ENCODE measurements at regions not wholly inside any gene's neighbourhood (a gene's known extent, or its start where the extent isn't known, plus 50 kb on each side); places are given as distances from the start of the nearest gene placed in this dataset.
A peak's percentile ranks its signal among the peaks of the same experiment; 100 is the strongest.

GRCh38 chr18:33866386-33866785 is 288.4 kb downstream of the ASXL3 start:
- no peak for DNase-seq (ENCODE audit: low read depth in 2 of 3, low spot score in 1 of 3)

- DNase-seq (ENCODE audit: low read depth in 2 of 3, low spot score in 1 of 3) = no peak
Measured at GRCh38 chr18:33863912-33864311, 285.9 kb downstream of the ASXL3 start.

DNA sequence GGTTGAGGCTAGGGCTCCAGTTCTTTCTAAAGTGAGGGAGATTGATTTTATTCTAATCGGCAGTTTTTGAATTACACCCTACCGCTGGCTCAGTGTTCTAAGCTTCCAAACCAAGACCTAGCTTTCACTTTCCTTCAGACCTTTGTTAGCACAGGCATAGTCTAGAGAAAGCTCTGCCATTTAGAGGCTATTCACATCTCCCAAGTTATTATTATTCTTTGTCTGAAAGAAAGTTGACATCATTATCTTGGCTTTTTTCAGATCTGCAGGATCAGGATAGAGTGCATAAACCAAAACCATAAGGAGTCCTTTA is 276.8 kb downstream of the ASXL3 start:
- DNase-seq (ENCODE audit: low read depth in 2 of 3, low spot score in 1 of 3) = no peak

DNA sequence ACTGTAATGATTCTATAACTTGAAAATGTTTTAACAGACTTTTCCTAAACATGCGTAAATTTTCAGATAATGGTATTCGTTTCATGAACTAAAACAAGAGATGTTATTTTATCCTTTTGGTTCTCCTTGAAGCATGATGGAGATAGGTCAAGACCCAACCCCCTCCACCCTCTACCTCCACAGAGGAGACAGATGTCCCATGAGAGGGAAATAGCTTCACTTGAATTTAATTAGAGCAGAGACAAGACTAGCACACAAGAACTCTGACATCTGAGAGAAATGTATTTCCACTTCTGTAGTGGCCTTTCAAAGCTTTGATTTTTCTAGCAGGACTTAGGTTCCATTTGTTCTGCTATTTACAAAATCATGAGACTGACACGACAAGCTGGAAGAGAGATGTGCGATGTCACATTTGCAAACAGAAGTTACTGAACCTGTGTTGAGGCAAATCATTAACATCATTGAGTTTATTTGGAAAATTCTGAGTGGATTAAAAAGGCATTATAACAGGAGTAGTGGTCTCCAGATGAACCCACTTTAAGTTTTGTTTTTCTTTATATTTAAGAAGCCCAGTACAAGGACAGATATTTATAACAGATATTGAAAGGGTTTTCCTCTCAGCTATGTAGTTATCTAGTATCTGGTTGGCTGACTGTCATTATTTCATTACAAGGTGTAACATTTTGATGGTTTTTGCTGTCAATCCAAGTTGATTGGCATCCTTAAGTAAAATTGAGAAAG is 276.2 kb downstream of the ASXL3 start:
- no peak for DNase-seq (ENCODE audit: low read depth in 2 of 3, low spot score in 1 of 3)

- DNase-seq (ENCODE audit: low read depth in 2 of 3, low spot score in 1 of 3) = no peak
Measured at GRCh38 chr18:33853187-33853586, 275.2 kb downstream of the ASXL3 start.

GRCh38 chr18:33851546-33852078 is 273.6 kb downstream of the ASXL3 start:
- no peak for DNase-seq (ENCODE audit: low read depth in 2 of 3, low spot score in 1 of 3)

DNA sequence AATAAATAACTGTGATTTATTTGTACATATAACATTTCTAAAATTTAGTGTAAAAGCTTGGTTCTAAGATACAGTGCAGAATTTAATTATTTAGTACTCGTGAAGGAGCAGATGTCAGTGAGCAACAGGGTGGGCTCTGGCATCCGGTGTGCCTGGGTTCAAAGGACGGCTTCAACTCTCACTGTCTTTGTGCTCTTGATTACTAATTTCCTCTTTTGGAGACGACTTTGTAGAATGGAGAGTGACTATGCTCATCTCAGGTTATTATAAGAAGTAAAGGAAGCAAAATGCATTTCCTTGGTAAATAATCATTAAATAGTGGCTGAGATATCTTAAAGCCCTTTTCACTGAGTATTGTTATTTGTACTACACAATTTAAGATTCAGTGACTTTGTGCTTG is 271.7 kb downstream of the ASXL3 start:
- no peak for DNase-seq (ENCODE audit: low read depth in 2 of 3, low spot score in 1 of 3)

GRCh38 chr18:33844232-33844631 is 266.2 kb downstream of the ASXL3 start:
- DNase-seq (ENCODE audit: low read depth in 2 of 3, low spot score in 1 of 3) = no peak

DNA sequence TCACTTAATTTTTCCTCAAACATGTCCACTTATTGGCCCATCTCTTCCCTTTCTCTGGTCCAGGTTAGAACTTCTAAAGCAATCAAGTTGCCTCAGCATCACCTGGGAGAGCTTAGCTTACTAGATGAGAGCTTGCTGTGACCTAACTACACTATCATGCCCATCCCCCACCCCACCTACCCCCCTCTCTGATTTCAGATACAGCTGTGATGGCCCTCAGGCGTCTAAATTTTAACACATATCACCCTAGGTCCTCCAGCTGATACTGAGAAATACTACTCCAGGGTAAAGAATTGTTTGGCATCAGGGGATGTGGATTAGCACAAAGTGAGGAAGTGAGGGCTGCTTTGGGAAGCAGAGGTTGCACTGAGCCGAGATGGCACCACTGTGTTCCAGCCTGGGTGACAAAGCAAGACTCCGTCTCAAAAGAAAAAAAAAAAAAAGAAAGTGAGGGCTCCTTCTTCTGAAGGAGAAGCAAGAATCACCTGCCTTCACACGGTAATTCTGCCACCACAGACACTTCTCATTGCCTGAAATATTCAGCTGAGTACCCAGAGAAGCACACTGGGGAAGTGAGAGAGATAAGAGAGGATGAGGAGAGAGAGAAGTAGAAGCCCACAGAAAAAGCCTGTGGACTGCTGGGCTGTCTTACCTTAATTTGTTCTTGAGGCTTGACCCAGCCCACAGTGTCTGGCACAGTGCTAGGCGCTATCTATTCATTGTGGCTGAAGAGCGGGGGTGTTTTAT is 263.4 kb downstream of the ASXL3 start:
- DNase-seq (ENCODE audit: low read depth in 2 of 3, low spot score in 1 of 3) = no peak

DNA sequence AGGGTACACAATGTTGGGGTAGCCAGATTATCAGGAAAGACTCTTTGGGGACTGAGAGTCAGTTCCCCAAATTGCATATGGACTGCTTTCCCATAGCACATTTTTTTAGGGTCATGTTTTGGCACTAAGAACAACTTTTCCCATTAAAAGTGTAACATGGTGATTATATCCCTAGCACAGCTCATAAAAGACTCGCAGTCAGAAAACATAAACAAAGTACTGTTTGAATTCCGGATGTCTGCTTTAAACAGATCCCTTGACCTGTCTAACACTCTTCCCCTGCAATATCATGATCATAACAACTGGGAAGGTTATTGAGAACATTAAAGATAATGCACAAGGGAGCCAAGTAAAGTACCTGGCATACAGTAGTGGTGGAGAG is 262.2 kb downstream of the ASXL3 start:
- no peak for DNase-seq (ENCODE audit: low read depth in 2 of 3, low spot score in 1 of 3)

DNA sequence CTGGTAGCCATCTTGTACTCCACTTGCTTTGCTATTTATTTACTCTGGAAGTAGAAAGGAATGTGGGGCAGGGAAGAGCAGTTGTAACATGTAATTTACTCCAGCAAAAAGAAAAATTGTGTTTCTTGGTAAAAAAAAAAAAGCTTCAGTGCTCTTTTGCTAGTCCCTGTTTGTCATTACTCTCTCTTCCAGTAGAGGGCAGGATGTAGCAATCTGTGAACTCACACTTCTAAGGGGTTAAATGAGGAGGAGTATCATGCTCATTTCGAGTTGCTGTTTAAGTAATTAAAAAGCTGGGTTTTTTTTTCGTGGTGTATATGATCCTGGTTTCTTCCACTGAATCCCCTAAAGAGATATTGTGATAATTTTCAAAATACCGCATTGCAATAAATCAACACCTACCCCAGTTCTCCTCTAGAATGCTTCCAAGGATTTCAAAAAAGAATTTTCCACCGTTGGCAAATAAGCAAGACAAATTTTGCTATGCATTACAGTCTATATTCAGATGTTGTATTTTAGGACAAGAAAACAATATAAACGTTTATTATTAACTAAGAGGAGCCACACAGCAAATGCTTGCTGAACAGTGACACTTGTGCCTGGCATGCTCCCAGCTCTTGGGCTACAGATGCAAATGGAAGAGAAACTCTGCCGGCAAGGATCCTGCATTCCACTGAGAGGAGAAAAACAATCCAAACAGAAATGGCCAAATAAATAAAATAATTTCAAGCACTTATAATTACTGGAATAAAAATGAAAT is 261.6 kb downstream of the ASXL3 start:
- DNase-seq (ENCODE audit: low read depth in 2 of 3, low spot score in 1 of 3) = peak in 1 of 3 donors; percentile 2

GRCh38 chr18:33838054-33838453 is 260.0 kb downstream of the ASXL3 start:
- no peak for DNase-seq (ENCODE audit: low read depth in 2 of 3, low spot score in 1 of 3)

- DNase-seq (ENCODE audit: low read depth in 2 of 3, low spot score in 1 of 3) = no peak
Measured at GRCh38 chr18:33837191-33837590, 259.2 kb downstream of the ASXL3 start.

- DNase-seq (ENCODE audit: low read depth in 2 of 3, low spot score in 1 of 3) = no peak
Measured at GRCh38 chr18:33836564-33836963, 258.5 kb downstream of the ASXL3 start.

DNA sequence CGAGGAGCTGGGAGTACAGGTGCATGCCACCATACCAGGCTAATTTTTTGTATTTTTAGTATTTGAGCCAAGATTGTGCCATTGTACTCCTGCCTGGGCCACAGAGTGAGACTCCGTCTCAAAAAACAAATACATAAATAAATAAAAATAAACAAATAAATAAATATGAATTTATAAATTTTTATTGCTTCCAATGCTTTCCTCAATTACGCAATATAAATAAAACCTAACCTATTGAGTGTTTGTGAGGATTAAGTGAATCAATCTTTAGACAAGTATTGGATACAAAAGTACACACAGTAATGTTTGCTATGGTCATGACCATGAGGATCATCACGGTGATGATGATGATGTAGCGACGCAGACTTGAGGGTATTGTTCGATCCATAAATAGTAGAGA is 257.4 kb downstream of the ASXL3 start:
- no peak for DNase-seq (ENCODE audit: low read depth in 2 of 3, low spot score in 1 of 3)

- no peak for DNase-seq (ENCODE audit: low read depth in 2 of 3, low spot score in 1 of 3)
Measured at GRCh38 chr18:33833842-33834241, 255.8 kb downstream of the ASXL3 start.

DNA sequence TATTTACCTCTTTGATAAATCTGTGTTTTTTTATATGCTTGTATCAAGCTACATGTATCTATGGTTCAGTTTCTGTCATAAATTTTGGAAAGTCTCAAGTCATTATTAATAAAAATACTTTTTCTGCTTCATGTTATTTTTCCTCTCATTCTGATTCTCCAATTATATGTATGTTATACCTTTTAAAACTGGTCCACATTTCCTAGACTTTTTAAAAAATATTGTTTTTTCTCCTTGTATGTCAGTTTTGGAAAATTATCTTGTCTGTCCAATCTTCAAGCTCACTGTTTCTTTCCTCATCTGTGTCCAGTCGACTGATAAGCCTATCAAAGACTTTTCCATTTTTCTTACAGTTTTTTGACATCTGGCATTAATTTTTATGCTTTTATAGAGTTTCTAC is 253.4 kb downstream of the ASXL3 start:
- no peak for DNase-seq (ENCODE audit: low read depth in 2 of 3, low spot score in 1 of 3)

DNA sequence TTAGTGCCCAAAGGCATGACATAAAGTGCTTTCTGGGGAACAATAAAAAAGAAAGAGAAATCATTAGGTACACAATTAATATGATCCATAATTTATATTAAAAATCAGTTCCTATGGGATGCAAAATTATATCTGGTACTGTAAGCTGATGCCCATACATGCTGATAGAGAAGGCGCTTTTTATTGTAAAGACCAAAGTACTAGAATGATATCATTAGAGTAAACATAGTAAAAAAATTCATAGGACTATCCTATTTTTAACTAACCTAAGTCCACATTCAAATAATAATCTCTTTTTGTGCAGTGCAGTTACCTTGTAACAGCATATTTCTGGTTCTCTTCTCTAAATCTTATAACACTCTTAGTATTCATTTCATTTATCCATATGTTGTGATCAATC is 252.2 kb downstream of the ASXL3 start:
- no peak for DNase-seq (ENCODE audit: low read depth in 2 of 3, low spot score in 1 of 3)

- no peak for DNase-seq (ENCODE audit: low read depth in 2 of 3, low spot score in 1 of 3)
Measured at GRCh38 chr18:33828949-33829348, 250.9 kb downstream of the ASXL3 start.

GRCh38 chr18:33826151-33826550 is 248.1 kb downstream of the ASXL3 start:
- no peak for DNase-seq (ENCODE audit: low read depth in 2 of 3, low spot score in 1 of 3)

- DNase-seq (ENCODE audit: low read depth in 2 of 3, low spot score in 1 of 3) = no peak
Measured at GRCh38 chr18:33821503-33821902, 243.5 kb downstream of the ASXL3 start.

Data from stimulated activated CD4-positive, alpha-beta T cell treated with anti-CD3 and anti-CD28 coated beads, Interleukin-12 subunit alpha, Interleukin-12 subunit beta, amount 100 ng/mL, for 48 hours (primary cell).